Activated T-cell treated with anti-CD3 and anti-CD28 coated beads, Interleukin-2, amount 50 U/mL, for 72 hours (primary cell): ENCODE measurements at regions not wholly inside any gene's neighbourhood (a gene's known extent, or its start where the extent isn't known, plus 50 kb on each side); places are given as distances from the start of the nearest gene placed in this dataset.
A peak's percentile ranks its signal among the peaks of the same experiment; 100 is the strongest.
"Not testable (repeated sequence)": the region's sequence is repeated elsewhere in the genome, so short reads cannot be mapped to it uniquely, and the experiment has no call there.

Experiments used
- ATAC-seq, 2 donors: fragments of 150-1000 bp; cut with Tn5 transposase; replicated peaks in 1 of 2; 2 replicates each; pipeline ENCODE4 v1.10.0; 2021; ENCODE audit warnings: moderate library complexity in 2 of 2, mild to moderate bottlenecking in 1 of 2
- DNase-seq, 2 donors: peaks; one replicate each; pipeline ENCODE4 v3.0.0; 2021 to 2022; ENCODE audit warnings: mixed read lengths in 1 of 2
- H3K27ac Mint-ChIP-seq: one replicate; pipeline ENCODE4 v1.8.0; 2022; ENCODE audit warnings: mild to moderate bottlenecking, moderate library complexity, mixed read lengths
- H3K27me3 Mint-ChIP-seq: one replicate; pipeline ENCODE4 v1.8.0; 2022; ENCODE audit warnings: low read depth, mixed read lengths
- H3K36me3 Mint-ChIP-seq, 2 donors: one replicate each; pipeline ENCODE4 v1.8.0; 2022; ENCODE audit warnings: mixed read lengths in 2 of 2, mild to moderate bottlenecking in 1 of 2; ENCODE audit not compliant: insufficient read depth in 2 of 2
- H3K4me1 Mint-ChIP-seq: one replicate; pipeline ENCODE4 v1.8.0; 2022; ENCODE audit warnings: low read depth, mixed read lengths
- H3K4me3 Mint-ChIP-seq, 2 donors: one replicate each; pipeline ENCODE4 v1.8.0; 2022; ENCODE audit warnings: mild to moderate bottlenecking in 2 of 2, mixed read lengths in 2 of 2, moderate library complexity in 2 of 2
- H3K9me3 Mint-ChIP-seq, 2 donors: one replicate each; pipeline ENCODE4 v1.8.0; 2022; ENCODE audit warnings: mixed read lengths in 2 of 2

- H3K36me3 Mint-ChIP-seq = no peaks in the 10 kb centered on the region
- H3K9me3 Mint-ChIP-seq = no peaks in the 10 kb centered on the region
- peak; percentile 84 to 85 for ATAC-seq
- H3K4me1 Mint-ChIP-seq = no peaks in the 10 kb centered on the region
- H3K27me3 Mint-ChIP-seq = peaks cover 27% of the 10 kb centered on the region
- no peak overlapping the region for H3K27ac Mint-ChIP-seq
- peak; percentile 82 to 87 for DNase-seq
- no peak overlapping the region for H3K4me3 Mint-ChIP-seq
Observed at GRCh38 chr1:204791453-204792353, 79.0 kb upstream of the NFASC start.

GRCh38 chr1:204792354-204792692, 78.3 kb upstream of the NFASC start:
- no peak for ATAC-seq
- H3K4me1 Mint-ChIP-seq = no peaks in the 10 kb centered on the region
- H3K4me3 Mint-ChIP-seq = no peak overlapping the region
- no peak for DNase-seq
- H3K9me3 Mint-ChIP-seq = no peaks in the 10 kb centered on the region
- H3K27ac Mint-ChIP-seq = no peak overlapping the region
- H3K27me3 Mint-ChIP-seq = peaks cover 27% of the 10 kb centered on the region
- H3K36me3 Mint-ChIP-seq = no peaks in the 10 kb centered on the region

GRCh38 chr1:204793259-204793914, 77.3 kb upstream of the NFASC start:
- H3K36me3 Mint-ChIP-seq = no peaks in the 10 kb centered on the region
- no peak overlapping the region for H3K27ac Mint-ChIP-seq
- DNase-seq (no peak), ATAC-seq (no peak)
- H3K9me3 Mint-ChIP-seq = no peaks in the 10 kb centered on the region
- peaks cover 18% of the 10 kb centered on the region for H3K27me3 Mint-ChIP-seq
- no peaks in the 10 kb centered on the region for H3K4me1 Mint-ChIP-seq
- H3K4me3 Mint-ChIP-seq = no peak overlapping the region

GRCh38 chr1:204796886-204797285, 73.8 kb upstream of the NFASC start:
- DNase-seq, H3K4me1 Mint-ChIP-seq, H3K27me3 Mint-ChIP-seq, H3K4me3 Mint-ChIP-seq, H3K36me3 Mint-ChIP-seq, H3K9me3 Mint-ChIP-seq, ATAC-seq, H3K27ac Mint-ChIP-seq: not testable (repeated sequence)

- no peaks in the 10 kb centered on the region for H3K36me3 Mint-ChIP-seq
- ATAC-seq = no peak
- H3K27ac Mint-ChIP-seq = no peak overlapping the region
- no peak overlapping the region for H3K4me3 Mint-ChIP-seq
- DNase-seq = no peak
- no peaks in the 10 kb centered on the region for H3K4me1 Mint-ChIP-seq
- H3K27me3 Mint-ChIP-seq = no peaks in the 10 kb centered on the region
- no peaks in the 10 kb centered on the region for H3K9me3 Mint-ChIP-seq
Observed at GRCh38 chr1:204797401-204797800, 73.3 kb upstream of the NFASC start.

GRCh38 chr1:204799630-204800029, 71.0 kb upstream of the NFASC start:
- ATAC-seq (no peak), DNase-seq (no peak)
- H3K4me1 Mint-ChIP-seq = no peaks in the 10 kb centered on the region
- H3K27ac Mint-ChIP-seq = no peak overlapping the region
- H3K27me3 Mint-ChIP-seq = no peaks in the 10 kb centered on the region
- no peak overlapping the region for H3K4me3 Mint-ChIP-seq
- no peaks in the 10 kb centered on the region for H3K9me3 Mint-ChIP-seq
- H3K36me3 Mint-ChIP-seq = no peaks in the 10 kb centered on the region

GRCh38 chr1:204801211-204801610, 69.5 kb upstream of the NFASC start:
- H3K36me3 Mint-ChIP-seq = no peaks in the 10 kb centered on the region
- DNase-seq (no peak), ATAC-seq (no peak)
- no peaks in the 10 kb centered on the region for H3K4me1 Mint-ChIP-seq
- H3K9me3 Mint-ChIP-seq = no peaks in the 10 kb centered on the region
- H3K4me3 Mint-ChIP-seq = no peak overlapping the region
- H3K27ac Mint-ChIP-seq = no peak overlapping the region
- H3K27me3 Mint-ChIP-seq = no peaks in the 10 kb centered on the region

GRCh38 chr1:204802401-204803175, 68.1 kb upstream of the NFASC start:
- Mint-ChIP-seq H3K4me1 (no peaks in the 10 kb centered on the region), H3K36me3 (no peaks in the 10 kb centered on the region), H3K27ac (no peak overlapping the region), H3K27me3 (no peaks in the 10 kb centered on the region), H3K4me3 (no peak overlapping the region), H3K9me3 (no peaks in the 10 kb centered on the region)
- ATAC-seq (peak in 1 of 2 donors; percentile 16), DNase-seq (peak in 1 of 2 donors; percentile 5)

- ATAC-seq = no peak
Observed at GRCh38 chr1:204803607-204804006, 67.1 kb upstream of the NFASC start.

GRCh38 chr1:204806943-204807687, 63.5 kb upstream of the NFASC start:
- H3K4me3 Mint-ChIP-seq = peak overlapping the region; percentile 76 to 86
- ATAC-seq (peak; percentile 95), DNase-seq (peak; percentile 88 to 89)
- H3K27ac Mint-ChIP-seq = peak overlapping the region; percentile 36
- H3K9me3 Mint-ChIP-seq = no peaks in the 10 kb centered on the region
- no peaks in the 10 kb centered on the region for H3K36me3 Mint-ChIP-seq
- H3K27me3 Mint-ChIP-seq = no peaks in the 10 kb centered on the region
- H3K4me1 Mint-ChIP-seq = no peaks in the 10 kb centered on the region

More at GRCh38 chr1:204803607-204804006, 67.1 kb upstream of the NFASC start:
- no peak overlapping the region for H3K4me3 Mint-ChIP-seq
- no peak for DNase-seq
- H3K36me3 Mint-ChIP-seq = no peaks in the 10 kb centered on the region
- no peak overlapping the region for H3K27ac Mint-ChIP-seq
- H3K9me3 Mint-ChIP-seq = no peaks in the 10 kb centered on the region
- H3K4me1 Mint-ChIP-seq = no peaks in the 10 kb centered on the region
- no peaks in the 10 kb centered on the region for H3K27me3 Mint-ChIP-seq

- H3K27me3 Mint-ChIP-seq = peaks cover 7% of the 10 kb centered on the region
- DNase-seq (no peak), ATAC-seq (no peak)
- H3K4me3 Mint-ChIP-seq = no peak overlapping the region
- H3K36me3 Mint-ChIP-seq = no peaks in the 10 kb centered on the region
- no peaks in the 10 kb centered on the region for H3K9me3 Mint-ChIP-seq
- H3K4me1 Mint-ChIP-seq = no peaks in the 10 kb centered on the region
- H3K27ac Mint-ChIP-seq = no peak overlapping the region
Observed at GRCh38 chr1:204809488-204809887, 61.2 kb upstream of the NFASC start.

GRCh38 chr1:204812842-204813241, 57.8 kb upstream of the NFASC start:
- DNase-seq (no peak), ATAC-seq (no peak)

More at GRCh38 chr1:204812842-204813241, 57.8 kb upstream of the NFASC start:
- Mint-ChIP-seq H3K36me3 (no peaks in the 10 kb centered on the region), H3K27me3 (peaks cover 25% of the 10 kb centered on the region), H3K27ac (no peak overlapping the region), H3K4me1 (no peaks in the 10 kb centered on the region), H3K4me3 (no peak overlapping the region), H3K9me3 (no peaks in the 10 kb centered on the region)
